GM12878 (cell line): ENCODE measurements at regions not wholly inside any gene's neighbourhood (a gene's known extent, or its start where the extent isn't known, plus 50 kb on each side); places are given as distances from the start of the nearest gene placed in this dataset.

Experiments
- ATAC-seq: fragments of 200-7000 bp; cut with Tn5 transposase; 3 replicates; pipeline ENCODE4 v1.9.1; 2020; ENCODE audit warnings: mild to moderate bottlenecking, moderate library complexity
- BruUV-seq: library from RNA; stranded (reverse); fragments of 400-500 nt; replicated peaks from 2 replicates; lab custom pipeline; 2021; lab: Mats Ljungman, UMichigan
- CTCF ChIA-PET: fragments of 300-600 bp; sonication (Branson Sonifier 250); formaldehyde crosslinking; extraction: SDS; loops from one replicate; lab custom pipeline; 2021; ENCODE audit warnings: inconsistent platforms; lab: Yijun Ruan, JAX
- POLR2A ChIA-PET: fragments of 350-600 bp; formaldehyde crosslinking; extraction: SDS; loops from one replicate; lab custom pipeline; 2021; ENCODE audit warnings: inconsistent platforms; lab: Charles Lee
- RAD21 ChIA-PET: fragments of 300-600 bp; sonication (Branson Sonifier 250); formaldehyde crosslinking; loops from one replicate; lab custom pipeline; 2023; ENCODE audit warnings: antibody characterized with exemption; ENCODE audit not compliant: unreplicated experiment; lab: Charles Lee
- SMC1A ChIA-PET: fragments of 300-600 bp; sonication (Branson Sonifier 250); formaldehyde crosslinking; loops from one replicate; lab custom pipeline; 2023; ENCODE audit not compliant: unreplicated experiment, uncharacterized antibody; lab: Charles Lee
- DNase-seq: peaks from one replicate; pipeline ENCODE4 v3.0.0-alpha.2; 2011; ENCODE audit warnings: low read depth, low spot score
- FAIRE-seq: peaks from 3 replicates; lab custom pipeline; 2011; peaks lifted over from hg19 to GRCh38; lab: Jason Lieb, UNC
- H2AFZ ChIP-seq: 2 replicates; pipeline ENCODE4 v1.6.0; 2011; ENCODE audit warnings: low read depth, low read length, control low read depth; ENCODE audit not compliant: control insufficient read depth
- H3K27ac ChIP-seq: 2 replicates; pipeline ENCODE4 v1.5.1; 2011; ENCODE audit warnings: control low read depth; ENCODE audit not compliant: control insufficient read depth, insufficient read depth
- H3K27me3 ChIP-seq, 2 experiments: replicated peaks in 1 of 2; 2 replicates each; pipeline versions ENCODE4 v1.6.0 to v1.6.1; 2011; ENCODE audit warnings: low read length in 1 of 2; ENCODE audit not compliant: control insufficient read depth in 2 of 2, insufficient read depth in 2 of 2
- H3K36me3 ChIP-seq, 2 experiments: 2 replicates each; pipeline ENCODE4 v1.5.1; 2011; ENCODE audit warnings: low read length in 1 of 2; ENCODE audit not compliant: control insufficient read depth in 2 of 2, insufficient read depth in 2 of 2
- H3K4me1 ChIP-seq: 2 replicates; pipeline ENCODE4 v1.6.1; 2011; ENCODE audit warnings: mild to moderate bottlenecking, low read length, moderate library complexity, mixed read lengths; ENCODE audit not compliant: control insufficient read depth, insufficient read depth
- H3K4me2 ChIP-seq: 2 replicates; pipeline ENCODE4 v1.6.0; 2011; ENCODE audit warnings: control low read depth; ENCODE audit not compliant: control insufficient read depth, insufficient read depth
- H3K4me3 ChIP-seq: fragments of 200-600 bp; sonication (generic); 2 replicates; pipeline ENCODE4 v1.5.1; 2016
- H3K79me2 ChIP-seq: 2 replicates; pipeline ENCODE4 v1.6.0; 2011; ENCODE audit warnings: low read length; ENCODE audit not compliant: control insufficient read depth, insufficient read depth
- H3K9ac ChIP-seq: 2 replicates; pipeline ENCODE4 v1.8.0; 2011; ENCODE audit warnings: low read length, control low read depth, mixed read lengths; ENCODE audit not compliant: control insufficient read depth, insufficient read depth
- H3K9me3 ChIP-seq: replicated peaks from 3 replicates; pipeline ENCODE4 v1.5.1; 2011; ENCODE audit warnings: mild to moderate bottlenecking, low read length; ENCODE audit not compliant: control insufficient read depth, insufficient read depth
- H4K20me1 ChIP-seq: 2 replicates; pipeline ENCODE4 v1.6.0; 2011; ENCODE audit not compliant: control insufficient read depth, insufficient read depth
- CBX5 ChIP-seq: sonication (generic); IDR thresholded peaks from 2 replicates; pipeline ENCODE4 v1.6.1; 2016; ENCODE audit warnings: low read depth, moderate library complexity, mild to moderate bottlenecking, inconsistent platforms
- CEBPB ChIP-seq, 2 experiments: fragments of 150-350 bp in 1 of 2; IDR thresholded peaks; 2 replicates each; pipeline ENCODE4 v1.6.1; 2012 to 2014; ENCODE audit warnings: low read depth in 2 of 2, low read length in 2 of 2, borderline replicate concordance in 1 of 2, inconsistent platforms in 1 of 2
- DPF2 ChIP-seq: fragments of 450-650 bp; IDR thresholded peaks from 2 replicates; pipeline ENCODE4 v1.6.1; 2017; ENCODE audit warnings: mild to moderate bottlenecking
- EP300 ChIP-seq, 2 experiments: fragments of 150-350 bp in 1 of 2; IDR thresholded peaks; 2 replicates each; pipeline ENCODE4 v1.6.1; 2011 to 2012; ENCODE audit warnings: low read depth in 2 of 2, low read length in 2 of 2, borderline replicate concordance in 1 of 2, improper control_type of control experiment in 1 of 2, inconsistent platforms in 1 of 2; ENCODE audit not compliant: control insufficient read depth in 1 of 2
- EZH2 ChIP-seq: IDR thresholded peaks from 2 replicates; pipeline ENCODE4 v1.6.1; 2012; ENCODE audit warnings: low read depth, mild to moderate bottlenecking, control low read depth, inconsistent platforms, low read length, borderline replicate concordance; ENCODE audit not compliant: control insufficient read depth
- FOXK2 ChIP-seq: fragments of 450-650 bp; IDR thresholded peaks from 2 replicates; pipeline ENCODE4 v1.6.1; 2017; ENCODE audit warnings: mild to moderate bottlenecking, moderate library complexity
- IRF4 ChIP-seq: IDR thresholded peaks from 2 replicates; pipeline ENCODE4 v1.6.1; 2011; ENCODE audit warnings: low read depth, low read length
- SMC3 ChIP-seq: IDR thresholded peaks from 2 replicates; pipeline ENCODE4 v1.6.1; 2011; ENCODE audit warnings: low read length, improper control_type of control experiment, borderline replicate concordance
- WGBS: methylation state at CpG from one replicate; pipeline ENCODE4 v1.1.6; 2016; ENCODE audit warnings: low lambda C conversion rate; ENCODE audit not compliant: insufficient replicate concordance, insufficient coverage; ENCODE audit errors: missing lambda C conversion rate; 5-methylcytosine and 5-hydroxymethylcytosine counted together
- in situ Hi-C: fragments of 300-500 bp; cut with MboI; formaldehyde crosslinking; loops from 9 replicates; pipeline ENCODE4 v1.14.3; 2018; ENCODE audit warnings: mixed read lengths
- intact Hi-C: fragments of 100-400 bp; cut with micrococcal nuclease; formaldehyde crosslinking; loops from one replicate; pipeline ENCODE4 v1.14.2; 2022; ENCODE audit not compliant: unreplicated experiment
- TF ChIP-seq, protein P1 (sequence below): fragments of 450-650 bp; IDR thresholded peaks from 2 replicates; pipeline ENCODE4 v1.6.1; 2016; ENCODE audit warnings: mild to moderate bottlenecking
- TF ChIP-seq, protein P2 (sequence below): IDR thresholded peaks from 2 replicates; pipeline ENCODE4 v1.6.1; 2011; ENCODE audit warnings: borderline replicate concordance, low read depth, mild to moderate bottlenecking, moderate library complexity, low read length; ENCODE audit not compliant: insufficient read depth, poor library complexity, severe bottlenecking
- TF ChIP-seq, protein P3 (sequence below): fragments of 450-650 bp; IDR thresholded peaks from 2 replicates; pipeline ENCODE4 v1.6.1; 2016; ENCODE audit warnings: mild to moderate bottlenecking, moderate library complexity, borderline replicate concordance

DNA sequence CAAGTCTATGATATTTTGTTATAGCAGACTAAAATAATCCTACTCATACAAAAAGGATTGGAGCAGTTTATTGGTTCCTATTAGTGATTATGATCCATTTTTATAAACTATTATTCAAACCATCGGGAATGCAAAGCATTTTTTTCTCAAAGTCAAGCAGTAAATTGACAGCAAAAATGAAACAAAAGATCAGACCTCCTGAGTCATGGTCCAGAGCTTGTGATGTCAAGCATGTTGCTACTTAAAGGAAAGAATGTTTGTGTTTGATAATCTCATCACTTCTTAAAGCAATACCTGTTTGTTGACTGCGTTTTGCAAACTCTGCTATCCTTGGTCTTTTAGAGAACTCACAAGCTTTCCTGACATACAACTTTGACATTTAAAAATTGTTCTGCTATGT lies 204.4 kb downstream of the SAMD5 start:
- FAIRE-seq = no peak
- WGBS = 5% methylated on average over 2 of the region's 2 CpGs
- no TSS peak for BruUV-seq
- DNase-seq = no peak
- Histone ChIP-seq H3K4me1 (no peaks in the 10 kb centered on the region), H3K36me3 (no peaks in the 10 kb centered on the region), H3K27ac (no peak overlapping the region), H3K9ac (no peak overlapping the region), H3K79me2 (no peaks in the 10 kb centered on the region), H3K4me3 (no peak overlapping the region), H3K4me2 (no peak overlapping the region), H3K27me3 (no peaks in the 10 kb centered on the region), H4K20me1 (no peaks in the 10 kb centered on the region), H2AFZ (no peak overlapping the region), H3K9me3 (no peaks in the 10 kb centered on the region)
- RAD21 ChIA-PET = no interaction called here
- ATAC-seq = no peak
- SMC1A ChIA-PET = no interaction called here
- intact Hi-C loops (no loop called here), in situ Hi-C loops (no loop called here)
- TF ChIP-seq CEBPB (IDR thresholded peaks at IDR 0.05; ENCODE audit: borderline replicate concordance in 1 of 2, low read depth in 2 of 2, low read length in 2 of 2) (no peak), FOXK2 (no peak), SMC3 (no peak), DPF2 (no peak), IRF4 (no peak), EZH2 (no peak), EP300 (IDR thresholded peaks at IDR 0.05; ENCODE audit: borderline replicate concordance in 1 of 2, control insufficient read depth in 1 of 2, low read depth in 2 of 2, low read length in 2 of 2) (no peak), CBX5 (no peak)
- TF ChIP-seq, protein P1, sequence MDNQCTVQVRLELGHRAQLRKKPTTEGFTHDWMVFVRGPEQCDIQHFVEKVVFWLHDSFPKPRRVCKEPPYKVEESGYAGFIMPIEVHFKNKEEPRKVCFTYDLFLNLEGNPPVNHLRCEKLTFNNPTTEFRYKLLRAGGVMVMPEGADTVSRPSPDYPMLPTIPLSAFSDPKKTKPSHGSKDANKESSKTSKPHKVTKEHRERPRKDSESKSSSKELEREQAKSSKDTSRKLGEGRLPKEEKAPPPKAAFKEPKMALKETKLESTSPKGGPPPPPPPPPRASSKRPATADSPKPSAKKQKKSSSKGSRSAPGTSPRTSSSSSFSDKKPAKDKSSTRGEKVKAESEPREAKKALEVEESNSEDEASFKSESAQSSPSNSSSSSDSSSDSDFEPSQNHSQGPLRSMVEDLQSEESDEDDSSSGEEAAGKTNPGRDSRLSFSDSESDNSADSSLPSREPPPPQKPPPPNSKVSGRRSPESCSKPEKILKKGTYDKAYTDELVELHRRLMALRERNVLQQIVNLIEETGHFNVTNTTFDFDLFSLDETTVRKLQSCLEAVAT = no peak
- TF ChIP-seq, protein P2, sequence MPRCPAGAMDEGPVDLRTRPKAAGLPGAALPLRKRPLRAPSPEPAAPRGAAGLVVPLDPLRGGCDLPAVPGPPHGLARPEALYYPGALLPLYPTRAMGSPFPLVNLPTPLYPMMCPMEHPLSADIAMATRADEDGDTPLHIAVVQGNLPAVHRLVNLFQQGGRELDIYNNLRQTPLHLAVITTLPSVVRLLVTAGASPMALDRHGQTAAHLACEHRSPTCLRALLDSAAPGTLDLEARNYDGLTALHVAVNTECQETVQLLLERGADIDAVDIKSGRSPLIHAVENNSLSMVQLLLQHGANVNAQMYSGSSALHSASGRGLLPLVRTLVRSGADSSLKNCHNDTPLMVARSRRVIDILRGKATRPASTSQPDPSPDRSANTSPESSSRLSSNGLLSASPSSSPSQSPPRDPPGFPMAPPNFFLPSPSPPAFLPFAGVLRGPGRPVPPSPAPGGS = no peak
- TF ChIP-seq, protein P3, sequence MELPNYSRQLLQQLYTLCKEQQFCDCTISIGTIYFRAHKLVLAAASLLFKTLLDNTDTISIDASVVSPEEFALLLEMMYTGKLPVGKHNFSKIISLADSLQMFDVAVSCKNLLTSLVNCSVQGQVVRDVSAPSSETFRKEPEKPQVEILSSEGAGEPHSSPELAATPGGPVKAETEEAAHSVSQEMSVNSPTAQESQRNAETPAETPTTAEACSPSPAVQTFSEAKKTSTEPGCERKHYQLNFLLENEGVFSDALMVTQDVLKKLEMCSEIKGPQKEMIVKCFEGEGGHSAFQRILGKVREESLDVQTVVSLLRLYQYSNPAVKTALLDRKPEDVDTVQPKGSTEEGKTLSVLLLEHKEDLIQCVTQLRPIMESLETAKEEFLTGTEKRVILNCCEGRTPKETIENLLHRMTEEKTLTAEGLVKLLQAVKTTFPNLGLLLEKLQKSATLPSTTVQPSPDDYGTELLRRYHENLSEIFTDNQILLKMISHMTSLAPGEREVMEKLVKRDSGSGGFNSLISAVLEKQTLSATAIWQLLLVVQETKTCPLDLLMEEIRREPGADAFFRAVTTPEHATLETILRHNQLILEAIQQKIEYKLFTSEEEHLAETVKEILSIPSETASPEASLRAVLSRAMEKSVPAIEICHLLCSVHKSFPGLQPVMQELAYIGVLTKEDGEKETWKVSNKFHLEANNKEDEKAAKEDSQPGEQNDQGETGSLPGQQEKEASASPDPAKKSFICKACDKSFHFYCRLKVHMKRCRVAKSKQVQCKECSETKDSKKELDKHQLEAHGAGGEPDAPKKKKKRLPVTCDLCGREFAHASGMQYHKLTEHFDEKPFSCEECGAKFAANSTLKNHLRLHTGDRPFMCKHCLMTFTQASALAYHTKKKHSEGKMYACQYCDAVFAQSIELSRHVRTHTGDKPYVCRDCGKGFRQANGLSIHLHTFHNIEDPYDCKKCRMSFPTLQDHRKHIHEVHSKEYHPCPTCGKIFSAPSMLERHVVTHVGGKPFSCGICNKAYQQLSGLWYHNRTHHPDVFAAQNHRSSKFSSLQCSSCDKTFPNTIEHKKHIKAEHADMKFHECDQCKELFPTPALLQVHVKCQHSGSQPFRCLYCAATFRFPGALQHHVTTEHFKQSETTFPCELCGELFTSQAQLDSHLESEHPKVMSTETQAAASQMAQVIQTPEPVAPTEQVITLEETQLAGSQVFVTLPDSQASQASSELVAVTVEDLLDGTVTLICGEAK = no peak
- POLR2A ChIA-PET = no interaction called here
- CTCF ChIA-PET = no interaction called here
